ENCODE measurements at regions not wholly inside any gene's neighbourhood (a gene's known extent, or its start where the extent isn't known, plus 50 kb on each side); places are given as distances from the start of the nearest gene placed in this dataset.

- H3K27me3 Mint-ChIP-seq, result no peaks in the 10 kb centered on the region
- H3K36me3 Mint-ChIP-seq, result no peaks in the 10 kb centered on the region
- no peak overlapping the region for H3K4me3 Mint-ChIP-seq
- no peak overlapping the region for H3K27ac Mint-ChIP-seq
- H3K9me3 Mint-ChIP-seq, result no peaks in the 10 kb centered on the region
- no peaks in the 10 kb centered on the region for H3K4me1 Mint-ChIP-seq
These were observed 393.1 kb downstream of the FRK start for GRCh38 chr6:115667478-115668026.

GRCh38 chr6:115666997-115667396, 393.7 kb downstream of the FRK start:
- Mint-ChIP-seq H3K27ac (no peak overlapping the region), H3K9me3 (no peaks in the 10 kb centered on the region), H3K4me3 (no peak overlapping the region), H3K27me3 (no peaks in the 10 kb centered on the region), H3K4me1 (no peaks in the 10 kb centered on the region), H3K36me3 (no peaks in the 10 kb centered on the region)

GRCh38 chr6:115665310-115665709, 395.4 kb downstream of the FRK start:
- H3K27me3 Mint-ChIP-seq, result no peaks in the 10 kb centered on the region
- no peaks in the 10 kb centered on the region for H3K36me3 Mint-ChIP-seq
- no peaks in the 10 kb centered on the region for H3K4me1 Mint-ChIP-seq
- no peak overlapping the region for H3K27ac Mint-ChIP-seq
- H3K9me3 Mint-ChIP-seq, result no peaks in the 10 kb centered on the region
- no peak overlapping the region for H3K4me3 Mint-ChIP-seq

- no peaks in the 10 kb centered on the region for H3K27me3 Mint-ChIP-seq
- no peaks in the 10 kb centered on the region for H3K4me1 Mint-ChIP-seq
- no peak overlapping the region for H3K27ac Mint-ChIP-seq
- H3K4me3 Mint-ChIP-seq, result no peak overlapping the region
- H3K9me3 Mint-ChIP-seq, result peaks cover 0 to 5% (median 0%) of the 10 kb centered on the region in 3 donors
- no peaks in the 10 kb centered on the region for H3K36me3 Mint-ChIP-seq
These were observed 397.0 kb downstream of the FRK start for GRCh38 chr6:115663681-115664080.

GRCh38 chr6:115643762-115644161, 416.9 kb downstream of the FRK start:
- Mint-ChIP-seq H3K4me1 (no peaks in the 10 kb centered on the region), H3K9me3 (peaks cover under 1 to 6% (median 2%) of the 10 kb centered on the region in 3 donors), H3K4me3 (no peak overlapping the region), H3K36me3 (no peaks in the 10 kb centered on the region), H3K27ac (no peak overlapping the region), H3K27me3 (no peaks in the 10 kb centered on the region)

GRCh38 chr6:115634887-115635286, 425.8 kb downstream of the FRK start:
- no peaks in the 10 kb centered on the region for H3K9me3 Mint-ChIP-seq
- no peaks in the 10 kb centered on the region for H3K4me1 Mint-ChIP-seq
- no peak overlapping the region for H3K4me3 Mint-ChIP-seq
- no peak overlapping the region for H3K27ac Mint-ChIP-seq
- H3K36me3 Mint-ChIP-seq, result no peaks in the 10 kb centered on the region
- H3K27me3 Mint-ChIP-seq, result no peaks in the 10 kb centered on the region

GRCh38 chr6:115634131-115634530, 426.6 kb downstream of the FRK start:
- no peak overlapping the region for H3K27ac Mint-ChIP-seq
- H3K9me3 Mint-ChIP-seq, result no peaks in the 10 kb centered on the region
- H3K4me3 Mint-ChIP-seq, result no peak overlapping the region
- H3K4me1 Mint-ChIP-seq, result no peaks in the 10 kb centered on the region
- no peaks in the 10 kb centered on the region for H3K27me3 Mint-ChIP-seq
- no peaks in the 10 kb centered on the region for H3K36me3 Mint-ChIP-seq

- Mint-ChIP-seq H3K4me1 (no peaks in the 10 kb centered on the region), H3K36me3 (no peaks in the 10 kb centered on the region), H3K27me3 (no peaks in the 10 kb centered on the region), H3K9me3 (no peaks in the 10 kb centered on the region), H3K27ac (no peak overlapping the region), H3K4me3 (no peak overlapping the region)
These were observed 429.7 kb downstream of the FRK start for GRCh38 chr6:115631028-115631427.

- no peaks in the 10 kb centered on the region for H3K27me3 Mint-ChIP-seq
- H3K4me3 Mint-ChIP-seq, result no peak overlapping the region
- no peaks in the 10 kb centered on the region for H3K9me3 Mint-ChIP-seq
- H3K27ac Mint-ChIP-seq, result no peak overlapping the region
- H3K4me1 Mint-ChIP-seq, result no peaks in the 10 kb centered on the region
- no peaks in the 10 kb centered on the region for H3K36me3 Mint-ChIP-seq
These were observed 430.2 kb downstream of the FRK start for GRCh38 chr6:115630424-115631024.

- no peaks in the 10 kb centered on the region for H3K4me1 Mint-ChIP-seq
- no peak overlapping the region for H3K4me3 Mint-ChIP-seq
- no peaks in the 10 kb centered on the region for H3K27me3 Mint-ChIP-seq
- H3K36me3 Mint-ChIP-seq, result no peaks in the 10 kb centered on the region
- H3K9me3 Mint-ChIP-seq, result no peaks in the 10 kb centered on the region
- no peak overlapping the region for H3K27ac Mint-ChIP-seq
These were observed 431.3 kb downstream of the FRK start for GRCh38 chr6:115629415-115629814.

GRCh38 chr6:115618256-115618655, 442.4 kb downstream of the FRK start:
- no peak overlapping the region for H3K4me3 Mint-ChIP-seq
- H3K36me3 Mint-ChIP-seq, result no peaks in the 10 kb centered on the region
- peaks cover 0 to 2% (median 0%) of the 10 kb centered on the region in 3 donors for H3K4me1 Mint-ChIP-seq
- no peaks in the 10 kb centered on the region for H3K27me3 Mint-ChIP-seq
- no peak overlapping the region for H3K27ac Mint-ChIP-seq
- peaks cover 2 to 9% (median 8%) of the 10 kb centered on the region in 3 donors for H3K9me3 Mint-ChIP-seq

GRCh38 chr6:115617031-115617430, 443.7 kb downstream of the FRK start:
- H3K27me3 Mint-ChIP-seq, result no peaks in the 10 kb centered on the region
- peaks cover 2 to 10% (median 8%) of the 10 kb centered on the region in 3 donors for H3K9me3 Mint-ChIP-seq
- no peaks in the 10 kb centered on the region for H3K36me3 Mint-ChIP-seq
- peaks cover 0 to 2% (median 0%) of the 10 kb centered on the region in 3 donors for H3K4me1 Mint-ChIP-seq
- H3K27ac Mint-ChIP-seq, result no peak overlapping the region
- H3K4me3 Mint-ChIP-seq, result no peak overlapping the region

- peaks cover 0 to 2% (median 0%) of the 10 kb centered on the region in 3 donors for H3K4me1 Mint-ChIP-seq
- peaks cover 2 to 10% (median 8%) of the 10 kb centered on the region in 3 donors for H3K9me3 Mint-ChIP-seq
- H3K27ac Mint-ChIP-seq, result no peak overlapping the region
- H3K4me3 Mint-ChIP-seq, result no peak overlapping the region
- no peaks in the 10 kb centered on the region for H3K36me3 Mint-ChIP-seq
- H3K27me3 Mint-ChIP-seq, result no peaks in the 10 kb centered on the region
These were observed 447.2 kb downstream of the FRK start for GRCh38 chr6:115613488-115613887.

GRCh38 chr6:115612796-115613479, 447.8 kb downstream of the FRK start:
- H3K27ac Mint-ChIP-seq, result no peak overlapping the region
- H3K27me3 Mint-ChIP-seq, result no peaks in the 10 kb centered on the region
- H3K4me1 Mint-ChIP-seq, result peaks cover 0 to 2% (median 0%) of the 10 kb centered on the region in 3 donors
- no peaks in the 10 kb centered on the region for H3K36me3 Mint-ChIP-seq
- H3K4me3 Mint-ChIP-seq, result no peak overlapping the region
- peaks cover 2 to 10% (median 8%) of the 10 kb centered on the region in 3 donors for H3K9me3 Mint-ChIP-seq

- Mint-ChIP-seq H3K36me3 (no peaks in the 10 kb centered on the region), H3K9me3 (peaks cover 2 to 10% (median 8%) of the 10 kb centered on the region in 3 donors), H3K4me3 (no peak overlapping the region), H3K27ac (no peak overlapping the region), H3K27me3 (no peaks in the 10 kb centered on the region), H3K4me1 (no peaks in the 10 kb centered on the region)
These were observed 448.5 kb downstream of the FRK start for GRCh38 chr6:115612216-115612615.

- Mint-ChIP-seq H3K9me3 (peaks cover 0 to 7% (median 6%) of the 10 kb centered on the region in 3 donors), H3K27me3 (no peaks in the 10 kb centered on the region), H3K4me3 (no peak overlapping the region), H3K4me1 (no peaks in the 10 kb centered on the region), H3K27ac (no peak overlapping the region), H3K36me3 (no peaks in the 10 kb centered on the region)
These were observed 450.0 kb downstream of the FRK start for GRCh38 chr6:115610696-115611095.

All from IgD-negative memory B cell (primary cell).